Ovary (tissue), 7 donors: ENCODE measurements at regions not wholly inside any gene's neighbourhood (a gene's known extent, or its start where the extent isn't known, plus 50 kb on each side); places are given as distances from the start of the nearest gene placed in this dataset.

ENCODE experiments used
- DNase-seq, 5 donors: peaks; one replicate each; pipeline ENCODE4 v3.0.0-alpha.2; 2019 to 2020
- H3K27ac ChIP-seq, 2 donors: fragments of 200-600 bp; one replicate each; pipeline versions ENCODE4 v1.5.1 to v1.8.0; 2019 to 2022
- H3K27me3 ChIP-seq: fragments of 200-600 bp; one replicate; pipeline ENCODE4 v1.8.0; 2022
- H3K36me3 ChIP-seq: fragments of 200-600 bp; sonication (generic); one replicate; pipeline ENCODE4 v1.5.1; 2019
- H3K4me1 ChIP-seq: one replicate; pipeline ENCODE4 v1.8.1; 2013; ENCODE audit warnings: mild to moderate bottlenecking, moderate library complexity; ENCODE audit not compliant: insufficient read depth
- H3K4me3 ChIP-seq: fragments of 200-600 bp; sonication (generic); one replicate; pipeline ENCODE4 v1.5.1; 2017
- H3K9me3 ChIP-seq, 2 donors: fragments of 200-600 bp in 1 of 2; sonication (generic) in 1 of 2; one replicate each; pipeline versions ENCODE4 v1.5.1 to v1.8.1; 2013 to 2019; ENCODE audit warnings: mild to moderate bottlenecking in 1 of 2, moderate library complexity in 1 of 2
- EP300 ChIP-seq: sonication (generic); formaldehyde crosslinking; IDR thresholded peaks from one replicate; pipeline ENCODE4 v1.6.1; 2017; ENCODE audit warnings: antibody characterized with exemption
- POLR2A ChIP-seq: fragments of 450-650 bp; IDR thresholded peaks from one replicate; pipeline ENCODE4 v1.6.1; 2017; ENCODE audit warnings: antibody characterized with exemption, mild to moderate bottlenecking, moderate library complexity
- WGBS, 3 donors: extraction: QIAGEN DNeasy Blood & Tissue Kit in 1 of 3; methylation state at CpG; one replicate each; pipeline versions ENCODE4 v1.1.5 to v1.1.7; 2013 to 2017; 5-methylcytosine and 5-hydroxymethylcytosine counted together
- intact Hi-C, 4 donors: fragments of 100-400 bp; cut with DNase I; formaldehyde crosslinking; loops; one replicate each; pipeline versions ENCODE4 v1.11.0 to v1.15.1; 2022 to 2023
- TF ChIP-seq, protein P1 (sequence below), 3 donors: fragments of 450-650 bp in 2 of 3; fragments of 200-600 bp in 1 of 3; IDR thresholded peaks; one replicate each; pipeline versions ENCODE4 v1.5.1 to v1.8.0; 2016 to 2022; ENCODE audit warnings: antibody characterized with exemption in 3 of 3, mild to moderate bottlenecking in 1 of 3
- donor health status: DM: no; HTN: no; CAD: no; lungs with moderate emphysema.
- donor health status: DM: no; HTN: no; CAD: no.
- donor health status: Bipolar disorder and iron deficiency.
- donor health status: DM: no; HTN: no; CAD: no.
- donor health status: DM: yes; HTN: yes; CAD: no.

DNA sequence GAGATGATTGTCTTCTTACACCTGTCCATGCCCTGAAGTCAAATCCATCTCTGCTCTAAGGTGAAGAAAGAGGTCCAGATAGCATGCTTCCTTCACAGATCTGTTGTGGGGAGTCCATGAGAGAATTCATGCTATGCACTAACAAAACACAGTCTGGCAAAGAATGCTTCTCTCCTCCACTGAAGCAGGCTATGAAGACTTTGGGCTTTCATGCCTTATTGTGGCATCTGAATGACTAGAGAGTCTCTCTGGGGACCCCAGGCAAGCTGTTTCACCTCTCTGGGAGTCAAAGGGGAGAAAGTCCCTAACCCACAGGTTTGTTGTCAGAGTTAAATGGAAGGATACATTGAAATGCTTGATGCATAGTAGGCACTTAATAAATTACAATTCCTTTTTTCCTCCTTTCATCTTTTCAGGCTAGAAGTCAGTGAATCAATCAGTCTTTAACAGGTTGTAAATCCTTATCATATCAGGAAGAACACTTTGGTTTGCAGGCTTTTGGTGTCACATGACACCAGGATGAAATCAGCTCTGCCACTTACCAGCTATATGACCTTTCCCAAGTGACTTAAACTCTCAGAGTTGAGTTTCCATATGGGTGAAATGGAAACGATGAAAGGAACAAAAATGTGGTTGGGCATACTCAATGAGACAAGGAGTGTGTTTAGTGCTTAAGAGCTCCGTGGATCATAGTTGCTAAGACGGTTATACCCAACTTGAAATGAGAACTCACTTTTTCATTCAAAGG, 200.1 kb upstream of the DAB1 start:
- TF ChIP-seq POLR2A: no peak
- Histone ChIP-seq H3K4me3 (no peak overlapping the region), H3K27ac (no peak overlapping the region), H3K36me3 (no peaks in the 10 kb centered on the region), H3K4me1 (peaks cover 9% of the 10 kb centered on the region), H3K9me3 (no peaks in the 10 kb centered on the region), H3K27me3 (no peaks in the 10 kb centered on the region)
- WGBS, 3 donors: 76 to 82% (median 77%) methylated on average over 3 of the region's 3 CpGs
- intact Hi-C loops: no loop called here
- DNase-seq: no peak

DNA sequence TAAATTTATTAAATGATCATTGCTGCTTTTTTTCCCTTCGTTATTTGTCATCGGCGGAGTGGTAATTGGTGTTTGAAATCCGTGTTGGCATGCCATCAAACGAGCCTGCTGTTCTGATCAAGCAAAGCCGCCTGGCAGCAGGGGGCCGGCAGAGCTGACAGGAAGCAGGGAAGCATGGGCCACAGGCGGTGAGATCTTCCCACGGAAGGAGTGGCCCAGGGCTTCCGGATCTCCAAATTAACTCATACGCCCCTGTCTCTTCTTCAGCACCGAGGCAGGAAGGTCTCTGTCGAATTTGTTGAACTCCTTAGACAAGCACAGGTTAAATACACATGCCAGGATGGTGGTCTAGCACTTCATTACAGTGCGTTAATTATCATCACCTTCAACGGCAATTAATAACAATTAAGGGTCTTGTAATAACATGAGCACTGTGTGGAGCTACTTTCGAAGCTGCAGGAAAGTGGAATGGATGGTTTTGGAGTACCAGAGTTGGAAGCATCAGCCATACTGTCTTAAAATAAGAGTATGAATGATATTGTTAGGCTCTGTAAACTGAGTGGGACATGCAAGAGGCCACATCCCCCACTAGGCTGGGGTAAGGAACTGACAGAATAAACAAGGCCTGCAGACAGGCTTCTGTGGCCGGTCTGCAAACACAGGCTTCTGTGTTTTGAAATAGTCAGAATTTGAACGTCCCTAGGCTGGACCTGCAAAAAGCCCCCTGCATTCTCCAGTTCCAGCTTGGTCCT, 199.4 kb upstream of the DAB1 start:
- DNase-seq: peak in 4 of 5 donors; percentile 34 to 57 (median 43)
- no peak overlapping the region for H3K4me3 ChIP-seq
- no peaks in the 10 kb centered on the region for H3K27me3 ChIP-seq
- H3K27ac ChIP-seq: no peak overlapping the region
- H3K4me1 ChIP-seq: peaks cover 9% of the 10 kb centered on the region
- H3K9me3 ChIP-seq: no peaks in the 10 kb centered on the region
- 21 to 33% (median 32%) methylated on average over 18 of the region's 18 CpGs for WGBS, 3 donors
- no peaks in the 10 kb centered on the region for H3K36me3 ChIP-seq
- TF ChIP-seq EP300 (no peak), POLR2A (no peak)
- TF ChIP-seq, protein P1, sequence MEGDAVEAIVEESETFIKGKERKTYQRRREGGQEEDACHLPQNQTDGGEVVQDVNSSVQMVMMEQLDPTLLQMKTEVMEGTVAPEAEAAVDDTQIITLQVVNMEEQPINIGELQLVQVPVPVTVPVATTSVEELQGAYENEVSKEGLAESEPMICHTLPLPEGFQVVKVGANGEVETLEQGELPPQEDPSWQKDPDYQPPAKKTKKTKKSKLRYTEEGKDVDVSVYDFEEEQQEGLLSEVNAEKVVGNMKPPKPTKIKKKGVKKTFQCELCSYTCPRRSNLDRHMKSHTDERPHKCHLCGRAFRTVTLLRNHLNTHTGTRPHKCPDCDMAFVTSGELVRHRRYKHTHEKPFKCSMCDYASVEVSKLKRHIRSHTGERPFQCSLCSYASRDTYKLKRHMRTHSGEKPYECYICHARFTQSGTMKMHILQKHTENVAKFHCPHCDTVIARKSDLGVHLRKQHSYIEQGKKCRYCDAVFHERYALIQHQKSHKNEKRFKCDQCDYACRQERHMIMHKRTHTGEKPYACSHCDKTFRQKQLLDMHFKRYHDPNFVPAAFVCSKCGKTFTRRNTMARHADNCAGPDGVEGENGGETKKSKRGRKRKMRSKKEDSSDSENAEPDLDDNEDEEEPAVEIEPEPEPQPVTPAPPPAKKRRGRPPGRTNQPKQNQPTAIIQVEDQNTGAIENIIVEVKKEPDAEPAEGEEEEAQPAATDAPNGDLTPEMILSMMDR (IDR thresholded peaks at IDR 0.05): no peak
- intact Hi-C loops: no loop called here

DNA sequence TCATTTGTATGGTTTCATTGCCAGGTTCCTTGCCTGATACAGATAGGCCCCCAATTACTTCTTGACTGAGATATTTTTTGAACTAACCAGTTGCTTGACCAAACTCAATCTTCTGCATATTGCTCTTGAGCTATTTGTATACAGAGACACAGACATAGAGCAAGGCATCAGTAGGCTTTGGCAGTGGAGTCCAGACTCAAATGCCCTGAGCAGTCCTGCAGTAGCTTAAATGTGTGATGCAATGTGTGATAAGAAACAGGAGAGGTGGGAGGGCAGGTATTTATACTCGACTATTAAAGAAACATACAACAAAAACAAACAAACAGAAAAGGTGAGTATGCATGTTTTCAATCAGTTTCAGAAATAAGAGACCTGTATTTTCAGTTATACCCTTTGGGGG, 197.9 kb upstream of the DAB1 start:
- no peak overlapping the region for H3K27ac ChIP-seq
- no peak overlapping the region for H3K4me3 ChIP-seq
- DNase-seq: no peak
- peaks cover 9% of the 10 kb centered on the region for H3K4me1 ChIP-seq
- TF ChIP-seq, protein P1 (IDR thresholded peaks at IDR 0.05): no peak
- no peak for TF ChIP-seq EP300
- TF ChIP-seq POLR2A: no peak
- no peaks in the 10 kb centered on the region for H3K9me3 ChIP-seq
- intact Hi-C loops: no loop called here
- 41 to 57% (median 46%) methylated on average over 1 of the region's 1 CpG for WGBS, 3 donors
- no peaks in the 10 kb centered on the region for H3K36me3 ChIP-seq
- H3K27me3 ChIP-seq: no peaks in the 10 kb centered on the region

DNA sequence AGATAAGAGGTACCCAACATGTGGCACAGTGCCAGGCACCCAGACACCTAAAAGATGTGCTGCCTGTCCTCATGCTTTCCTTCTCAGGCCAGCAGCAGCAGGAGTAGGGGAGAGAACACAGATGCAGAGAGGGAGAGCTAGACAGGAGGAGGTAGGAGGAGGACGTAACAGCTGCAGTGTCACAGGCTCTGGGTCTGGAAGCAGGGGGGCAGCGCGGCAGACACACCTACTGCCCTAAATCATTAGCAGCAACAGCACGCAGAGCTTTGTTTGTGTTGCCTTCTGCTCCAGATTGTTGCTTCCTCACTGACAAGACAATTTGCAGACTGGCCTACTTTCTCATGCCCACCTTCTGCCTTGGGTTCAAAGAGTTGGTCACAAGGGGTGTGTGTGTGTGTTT, 196.7 kb upstream of the DAB1 start:
- intact Hi-C loops: no loop called here
- H3K27ac ChIP-seq: no peak overlapping the region
- TF ChIP-seq EP300 (no peak), POLR2A (no peak)
- TF ChIP-seq, protein P1 (IDR thresholded peaks at IDR 0.05): no peak
- H3K4me1 ChIP-seq: peaks cover 9% of the 10 kb centered on the region
- DNase-seq: peak; percentile 12 to 35 (median 22)
- no peaks in the 10 kb centered on the region for H3K27me3 ChIP-seq
- H3K4me3 ChIP-seq: no peak overlapping the region
- 5 to 24% (median 6%) methylated on average over 4 of the region's 4 CpGs for whole genome bisulfite sequencing, 3 donors
- no peaks in the 10 kb centered on the region for H3K36me3 ChIP-seq
- H3K9me3 ChIP-seq: no peaks in the 10 kb centered on the region

DNA sequence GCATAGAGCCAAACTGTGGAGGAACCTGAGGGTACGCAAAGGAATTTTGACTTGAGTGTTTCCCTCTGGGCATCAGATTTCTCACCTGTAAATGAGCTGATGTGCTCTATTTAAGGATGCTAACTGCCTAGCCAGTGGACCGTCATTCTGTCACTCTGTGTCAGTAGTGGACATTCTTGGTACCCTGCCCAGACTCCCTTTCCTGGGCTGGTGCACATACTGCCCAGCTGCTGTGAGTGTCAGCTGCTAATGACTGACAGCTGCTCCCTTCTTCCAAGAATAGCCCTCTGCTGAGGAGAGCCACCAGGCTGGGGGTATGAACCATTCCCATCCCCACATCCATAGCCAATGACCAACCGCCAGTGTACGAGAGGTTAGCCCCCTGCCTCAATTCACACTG, 193.1 kb upstream of the DAB1 start:
- Histone ChIP-seq H3K4me1 (peaks cover 9% of the 10 kb centered on the region), H3K36me3 (no peaks in the 10 kb centered on the region), H3K27me3 (no peaks in the 10 kb centered on the region), H3K4me3 (no peak overlapping the region), H3K27ac (no peak overlapping the region), H3K9me3 (no peaks in the 10 kb centered on the region)
- intact Hi-C loops: no loop called here
- no peak for TF ChIP-seq POLR2A
- TF ChIP-seq, protein P1 (IDR thresholded peaks at IDR 0.05): no peak
- no peak for TF ChIP-seq EP300
- no peak for DNase-seq
- 95 to 96% (median 96%) methylated on average over 4 of the region's 4 CpGs for WGBS, 3 donors
